ENCODE measurements at regions not wholly inside any gene's neighbourhood (a gene's known extent, or its start where the extent isn't known, plus 50 kb on each side); places are given as distances from the start of the nearest gene placed in this dataset.

DNA sequence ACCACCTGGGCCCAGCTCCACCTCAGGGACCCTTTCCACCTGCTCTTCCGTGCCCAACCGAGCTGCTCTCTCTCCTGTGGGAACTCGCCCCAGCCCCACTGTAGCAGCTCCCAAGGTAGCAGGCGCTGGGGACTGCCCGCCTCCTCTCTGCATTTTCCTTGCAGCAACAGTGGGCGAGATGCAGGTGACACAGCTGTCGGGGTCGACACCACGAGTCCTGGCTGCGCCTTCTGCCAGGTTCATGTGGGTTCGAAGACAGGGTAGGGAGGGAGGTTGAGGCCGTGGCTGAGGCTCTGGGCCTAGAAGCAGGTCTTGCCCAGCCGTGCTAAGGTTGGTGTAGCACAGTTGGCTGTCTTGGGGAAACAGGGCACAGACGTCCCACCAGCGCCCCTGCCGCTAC lies 245.2 kb upstream of the FSTL5 start:
- DNase-seq (ENCODE audit: low read depth, low spot score), result no peak
- Histone ChIP-seq H3K9ac (ENCODE audit: insufficient read length, low read depth) (no peak overlapping the region), H3K4me1 (ENCODE audit: insufficient read depth, insufficient read length) (no peaks in the 10 kb centered on the region), H3K4me3 (ENCODE audit: insufficient read length, low read depth) (no peak overlapping the region), H3K27me3 (ENCODE audit: insufficient read depth, insufficient read length) (no peaks in the 10 kb centered on the region), H3K9me3 (ENCODE audit: insufficient read depth, low read length) (no peaks in the 10 kb centered on the region), H3K36me3 (ENCODE audit: insufficient read depth, insufficient read length, low read length) (no peaks in the 10 kb centered on the region)
- TF ChIP-seq SUZ12 (IDR thresholded peaks at IDR 0.05; ENCODE audit: extremely low read depth, insufficient read depth, insufficient read length) (no peak), ZNF274 (IDR thresholded peaks at IDR 0.05; ENCODE audit: low read depth, low read length) (no peak), YY1 (IDR thresholded peaks at IDR 0.05; ENCODE audit: insufficient read depth, insufficient read length) (no peak)

DNA sequence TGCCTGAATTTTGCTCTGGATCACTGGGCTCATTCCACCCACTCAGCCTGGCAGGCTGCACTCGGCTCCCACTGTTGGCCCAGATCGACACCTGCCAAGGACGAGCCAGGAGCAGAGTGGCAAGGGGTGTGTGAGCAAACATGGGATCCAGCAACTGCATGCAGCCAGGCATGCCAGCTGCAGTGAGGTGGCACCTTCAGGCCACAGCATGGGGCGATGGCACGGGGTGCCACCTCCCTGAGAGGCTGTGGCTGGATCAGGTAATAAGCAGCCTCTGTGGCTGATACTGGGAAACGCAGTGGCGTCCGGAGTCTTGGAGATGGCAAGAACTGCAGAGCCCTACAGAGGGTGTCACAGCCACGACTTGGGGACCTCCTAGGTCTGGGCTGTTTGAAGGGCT lies 244.5 kb upstream of the FSTL5 start:
- Histone ChIP-seq H3K4me1 (ENCODE audit: insufficient read depth, insufficient read length) (no peaks in the 10 kb centered on the region), H3K9me3 (ENCODE audit: insufficient read depth, low read length) (no peaks in the 10 kb centered on the region), H3K36me3 (ENCODE audit: insufficient read depth, insufficient read length, low read length) (no peaks in the 10 kb centered on the region), H3K4me3 (ENCODE audit: insufficient read length, low read depth) (no peak overlapping the region), H3K27me3 (ENCODE audit: insufficient read depth, insufficient read length) (no peaks in the 10 kb centered on the region), H3K9ac (ENCODE audit: insufficient read length, low read depth) (no peak overlapping the region)
- DNase-seq (ENCODE audit: low read depth, low spot score), result no peak
- TF ChIP-seq SUZ12 (IDR thresholded peaks at IDR 0.05; ENCODE audit: extremely low read depth, insufficient read depth, insufficient read length) (no peak), YY1 (IDR thresholded peaks at IDR 0.05; ENCODE audit: insufficient read depth, insufficient read length) (no peak), ZNF274 (IDR thresholded peaks at IDR 0.05; ENCODE audit: low read depth, low read length) (no peak)

DNA sequence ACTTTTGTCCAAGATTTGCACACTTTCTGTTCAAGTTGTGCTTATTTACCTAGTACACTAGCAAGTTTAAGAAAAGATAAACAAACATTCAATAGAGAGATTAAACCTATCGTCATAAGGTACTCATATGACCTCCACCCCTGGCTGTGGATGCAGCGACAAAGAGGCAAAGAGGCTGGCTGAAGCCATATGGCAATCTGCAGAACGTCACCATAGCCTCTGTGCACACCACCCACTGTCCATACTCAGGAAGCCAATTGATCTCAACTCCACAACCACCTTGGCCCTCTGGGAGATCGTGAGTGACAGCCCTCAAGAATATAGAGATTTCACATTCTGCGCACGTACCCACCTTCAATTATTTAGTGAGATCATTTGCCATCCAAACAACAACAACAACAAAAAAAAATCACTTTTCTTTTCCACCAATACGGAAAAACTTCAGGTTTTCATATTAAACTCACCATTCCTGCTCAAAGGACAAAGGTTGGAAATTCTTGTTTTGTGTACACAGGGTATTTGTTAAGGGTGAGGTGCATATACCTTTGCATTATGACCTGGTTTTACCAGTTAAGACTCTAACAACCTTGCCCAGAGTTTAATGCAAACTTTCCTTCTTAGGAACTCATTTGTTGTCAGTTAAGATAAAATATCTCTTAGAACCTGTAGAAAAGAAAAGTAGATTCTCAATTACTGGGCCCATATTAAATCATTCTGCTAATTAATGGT lies 243.0 kb upstream of the FSTL5 start:
- Histone ChIP-seq H3K36me3 (ENCODE audit: insufficient read depth, insufficient read length, low read length) (no peaks in the 10 kb centered on the region), H3K9me3 (ENCODE audit: insufficient read depth, low read length) (no peaks in the 10 kb centered on the region), H3K27me3 (ENCODE audit: insufficient read depth, insufficient read length) (no peaks in the 10 kb centered on the region), H3K4me1 (ENCODE audit: insufficient read depth, insufficient read length) (no peaks in the 10 kb centered on the region), H3K4me3 (ENCODE audit: insufficient read length, low read depth) (no peak overlapping the region), H3K9ac (ENCODE audit: insufficient read length, low read depth) (no peak overlapping the region)
- TF ChIP-seq ZNF274 (IDR thresholded peaks at IDR 0.05; ENCODE audit: low read depth, low read length), result no peak
- no peak for TF ChIP-seq YY1 (IDR thresholded peaks at IDR 0.05; ENCODE audit: insufficient read depth, insufficient read length)
- TF ChIP-seq SUZ12 (IDR thresholded peaks at IDR 0.05; ENCODE audit: extremely low read depth, insufficient read depth, insufficient read length), result no peak
- DNase-seq (ENCODE audit: low read depth, low spot score), result no peak

DNA sequence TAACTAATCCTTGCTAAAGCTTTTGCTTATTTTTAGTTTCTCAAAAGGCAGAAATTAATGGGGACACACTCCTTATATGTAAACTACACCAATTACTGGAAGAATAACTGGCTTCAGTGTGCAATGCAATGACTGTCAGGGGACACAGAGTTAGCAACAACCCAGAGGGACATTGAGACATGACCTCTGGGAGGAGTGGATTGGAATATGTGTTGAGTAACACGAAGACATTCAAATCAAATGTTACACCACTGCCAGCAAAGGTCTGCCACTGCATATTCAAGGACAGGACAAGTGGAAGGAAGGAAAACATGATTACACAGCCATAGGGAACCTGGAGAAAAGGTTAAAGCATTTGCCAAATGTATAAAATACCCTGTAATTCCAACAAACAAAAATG lies 240.1 kb upstream of the FSTL5 start:
- Histone ChIP-seq H3K27me3 (ENCODE audit: insufficient read depth, insufficient read length) (no peaks in the 10 kb centered on the region), H3K36me3 (ENCODE audit: insufficient read depth, insufficient read length, low read length) (no peaks in the 10 kb centered on the region), H3K9ac (ENCODE audit: insufficient read length, low read depth) (no peak overlapping the region), H3K4me3 (ENCODE audit: insufficient read length, low read depth) (no peak overlapping the region), H3K9me3 (ENCODE audit: insufficient read depth, low read length) (no peaks in the 10 kb centered on the region), H3K4me1 (ENCODE audit: insufficient read depth, insufficient read length) (no peaks in the 10 kb centered on the region)
- no peak for DNase-seq (ENCODE audit: low read depth, low spot score)
- TF ChIP-seq SUZ12 (IDR thresholded peaks at IDR 0.05; ENCODE audit: extremely low read depth, insufficient read depth, insufficient read length) (no peak), ZNF274 (IDR thresholded peaks at IDR 0.05; ENCODE audit: low read depth, low read length) (no peak), YY1 (IDR thresholded peaks at IDR 0.05; ENCODE audit: insufficient read depth, insufficient read length) (no peak)

DNA sequence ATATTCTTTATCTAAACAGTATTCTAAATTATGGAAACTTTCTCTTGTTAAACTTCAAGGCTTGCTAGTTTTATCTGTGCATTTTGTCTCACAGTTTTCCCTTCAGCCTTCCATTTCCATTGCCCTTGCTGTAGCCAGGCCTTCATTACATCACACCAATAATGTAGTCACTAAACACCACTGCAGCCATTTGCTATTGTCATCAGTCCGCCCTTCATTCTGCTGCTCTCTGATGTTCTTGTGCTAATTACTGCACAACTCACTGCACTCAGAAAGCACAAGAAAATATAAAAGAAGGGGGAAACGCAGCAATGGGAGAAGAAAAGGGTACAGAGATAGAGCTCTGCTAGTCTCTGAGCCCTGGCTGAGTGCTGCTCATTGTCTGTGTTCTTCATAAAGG lies 239.6 kb upstream of the FSTL5 start:
- Histone ChIP-seq H3K9ac (ENCODE audit: insufficient read length, low read depth) (no peak overlapping the region), H3K4me3 (ENCODE audit: insufficient read length, low read depth) (no peak overlapping the region), H3K36me3 (ENCODE audit: insufficient read depth, insufficient read length, low read length) (no peaks in the 10 kb centered on the region), H3K27me3 (ENCODE audit: insufficient read depth, insufficient read length) (no peaks in the 10 kb centered on the region), H3K9me3 (ENCODE audit: insufficient read depth, low read length) (no peaks in the 10 kb centered on the region), H3K4me1 (ENCODE audit: insufficient read depth, insufficient read length) (no peaks in the 10 kb centered on the region)
- TF ChIP-seq ZNF274 (IDR thresholded peaks at IDR 0.05; ENCODE audit: low read depth, low read length) (no peak), SUZ12 (IDR thresholded peaks at IDR 0.05; ENCODE audit: extremely low read depth, insufficient read depth, insufficient read length) (no peak), YY1 (IDR thresholded peaks at IDR 0.05; ENCODE audit: insufficient read depth, insufficient read length) (no peak)
- no peak for DNase-seq (ENCODE audit: low read depth, low spot score)

DNA sequence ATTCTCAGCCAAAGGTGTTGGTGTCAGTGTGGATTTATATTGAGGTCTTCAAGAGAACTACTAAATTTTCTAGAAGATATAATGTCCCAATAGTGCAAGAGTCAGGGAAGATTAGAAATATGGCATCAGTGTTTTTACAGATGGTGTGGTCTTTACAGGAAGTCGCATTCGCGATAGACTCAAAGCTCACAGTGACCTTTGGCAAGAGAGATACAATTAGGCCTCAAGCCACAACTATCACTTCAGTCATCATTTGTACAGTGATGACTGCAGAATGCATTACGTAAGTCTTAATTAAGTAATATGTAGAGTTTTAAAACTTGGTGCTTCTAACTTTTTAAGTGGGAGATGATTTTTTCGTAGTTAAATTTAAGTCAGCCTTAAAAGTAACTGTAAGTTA lies 237.2 kb upstream of the FSTL5 start:
- Histone ChIP-seq H3K4me1 (ENCODE audit: insufficient read depth, insufficient read length) (no peaks in the 10 kb centered on the region), H3K4me3 (ENCODE audit: insufficient read length, low read depth) (no peak overlapping the region), H3K9me3 (ENCODE audit: insufficient read depth, low read length) (no peaks in the 10 kb centered on the region), H3K36me3 (ENCODE audit: insufficient read depth, insufficient read length, low read length) (no peaks in the 10 kb centered on the region), H3K9ac (ENCODE audit: insufficient read length, low read depth) (no peak overlapping the region), H3K27me3 (ENCODE audit: insufficient read depth, insufficient read length) (no peaks in the 10 kb centered on the region)
- no peak for TF ChIP-seq YY1 (IDR thresholded peaks at IDR 0.05; ENCODE audit: insufficient read depth, insufficient read length)
- TF ChIP-seq ZNF274 (IDR thresholded peaks at IDR 0.05; ENCODE audit: low read depth, low read length), result no peak
- no peak for TF ChIP-seq SUZ12 (IDR thresholded peaks at IDR 0.05; ENCODE audit: extremely low read depth, insufficient read depth, insufficient read length)
- no peak for DNase-seq (ENCODE audit: low read depth, low spot score)

DNA sequence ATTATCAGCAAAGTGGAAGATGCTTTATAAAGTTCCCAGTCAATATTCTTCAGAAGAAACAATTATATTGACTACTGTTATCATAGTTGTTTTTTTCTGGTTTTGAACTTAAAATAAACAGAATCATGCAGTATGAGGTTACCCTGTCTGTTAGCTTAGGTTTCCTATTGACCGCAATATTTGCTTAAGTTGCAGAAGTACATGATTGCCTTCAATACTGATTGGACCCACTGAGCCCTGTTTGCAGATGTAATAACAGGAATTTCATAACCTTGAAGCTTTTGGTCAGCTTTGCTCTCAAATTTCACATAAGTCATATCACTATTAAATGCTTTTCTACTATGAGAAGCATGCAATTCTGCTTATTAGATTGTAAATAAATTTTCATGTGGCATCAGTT lies 229.1 kb upstream of the FSTL5 start:
- H3K9ac ChIP-seq (ENCODE audit: insufficient read length, low read depth), result no peak overlapping the region
- H3K4me3 ChIP-seq (ENCODE audit: insufficient read length, low read depth), result no peak overlapping the region
- H3K4me1 ChIP-seq (ENCODE audit: insufficient read depth, insufficient read length), result no peaks in the 10 kb centered on the region
- TF ChIP-seq SUZ12 (IDR thresholded peaks at IDR 0.05; ENCODE audit: extremely low read depth, insufficient read depth, insufficient read length) (no peak), YY1 (IDR thresholded peaks at IDR 0.05; ENCODE audit: insufficient read depth, insufficient read length) (no peak), ZNF274 (IDR thresholded peaks at IDR 0.05; ENCODE audit: low read depth, low read length) (no peak)
- H3K9me3 ChIP-seq (ENCODE audit: insufficient read depth, low read length), result no peaks in the 10 kb centered on the region
- H3K27me3 ChIP-seq (ENCODE audit: insufficient read depth, insufficient read length), result no peaks in the 10 kb centered on the region
- no peaks in the 10 kb centered on the region for H3K36me3 ChIP-seq (ENCODE audit: insufficient read depth, insufficient read length, low read length)
- DNase-seq (ENCODE audit: low read depth, low spot score), result no peak

All from NT2/D1 (cell line).